ENCODE measurements at regions not wholly inside any gene's neighbourhood (a gene's known extent, or its start where the extent isn't known, plus 50 kb on each side); places are given as distances from the start of the nearest gene placed in this dataset.

DNA sequence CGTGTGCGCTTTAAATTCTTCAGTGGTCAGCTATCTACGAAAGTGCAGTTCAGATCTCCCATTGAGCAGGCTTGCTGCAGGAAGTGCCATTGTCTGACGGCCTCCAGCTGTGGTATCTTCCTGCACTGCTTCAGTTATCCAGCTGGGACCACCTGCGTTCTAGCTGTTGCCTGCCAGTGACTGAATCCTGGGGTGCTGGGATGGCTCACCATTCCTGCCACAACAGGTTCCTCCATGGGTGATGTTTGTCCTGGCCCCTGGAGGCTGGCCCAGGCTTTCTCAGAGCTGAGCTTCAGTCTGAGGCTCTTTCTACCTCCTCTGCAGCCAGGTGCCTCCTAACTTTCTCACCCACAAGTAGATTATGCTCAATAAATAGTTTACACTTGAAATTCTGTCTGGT is 498.5 kb upstream of the HS6ST1 start:
- Mint-ChIP-seq H3K27ac (no peak overlapping the region), H3K4me1 (no peaks in the 10 kb centered on the region), H3K36me3 (no peaks in the 10 kb centered on the region), H3K27me3 (peaks cover 45% of the 10 kb centered on the region), H3K9me3 (no peaks in the 10 kb centered on the region), H3K4me3 (no peak overlapping the region)
- ATAC-seq: no peak

GRCh38 chr2:128817813-128818212 is 499.1 kb upstream of the HS6ST1 start:
- Mint-ChIP-seq H3K36me3 (no peaks in the 10 kb centered on the region), H3K27ac (no peak overlapping the region), H3K4me1 (no peaks in the 10 kb centered on the region), H3K27me3 (peaks cover 45% of the 10 kb centered on the region), H3K4me3 (no peak overlapping the region), H3K9me3 (no peaks in the 10 kb centered on the region)
- ATAC-seq: no peak

GRCh38 chr2:128818248-128818647 is 499.6 kb upstream of the HS6ST1 start:
- Mint-ChIP-seq H3K27ac (no peak overlapping the region), H3K4me1 (no peaks in the 10 kb centered on the region), H3K36me3 (no peaks in the 10 kb centered on the region), H3K4me3 (no peak overlapping the region), H3K9me3 (no peaks in the 10 kb centered on the region), H3K27me3 (peaks cover 45% of the 10 kb centered on the region)
- ATAC-seq: no peak

GRCh38 chr2:128818704-128819491 is 500.2 kb upstream of the HS6ST1 start:
- Mint-ChIP-seq H3K27ac (no peak overlapping the region), H3K9me3 (no peaks in the 10 kb centered on the region), H3K4me1 (no peaks in the 10 kb centered on the region), H3K27me3 (peaks cover 39% of the 10 kb centered on the region), H3K36me3 (no peaks in the 10 kb centered on the region), H3K4me3 (no peak overlapping the region)
- no peak for ATAC-seq

GRCh38 chr2:128820452-128820851 is 501.8 kb upstream of the HS6ST1 start:
- Mint-ChIP-seq H3K27me3 (peaks cover 33% of the 10 kb centered on the region), H3K27ac (no peak overlapping the region), H3K4me1 (no peaks in the 10 kb centered on the region), H3K36me3 (no peaks in the 10 kb centered on the region), H3K4me3 (no peak overlapping the region), H3K9me3 (peaks cover 5% of the 10 kb centered on the region)
- ATAC-seq: no peak

- H3K27ac Mint-ChIP-seq: no peak overlapping the region
- H3K4me3 Mint-ChIP-seq: no peak overlapping the region
- H3K36me3 Mint-ChIP-seq: no peaks in the 10 kb centered on the region
- H3K9me3 Mint-ChIP-seq: peaks cover 5% of the 10 kb centered on the region
- H3K27me3 Mint-ChIP-seq: peaks cover 33% of the 10 kb centered on the region
- ATAC-seq: no peak
- no peaks in the 10 kb centered on the region for H3K4me1 Mint-ChIP-seq
Measured at GRCh38 chr2:128821010-128821409, 502.3 kb upstream of the HS6ST1 start.

DNA sequence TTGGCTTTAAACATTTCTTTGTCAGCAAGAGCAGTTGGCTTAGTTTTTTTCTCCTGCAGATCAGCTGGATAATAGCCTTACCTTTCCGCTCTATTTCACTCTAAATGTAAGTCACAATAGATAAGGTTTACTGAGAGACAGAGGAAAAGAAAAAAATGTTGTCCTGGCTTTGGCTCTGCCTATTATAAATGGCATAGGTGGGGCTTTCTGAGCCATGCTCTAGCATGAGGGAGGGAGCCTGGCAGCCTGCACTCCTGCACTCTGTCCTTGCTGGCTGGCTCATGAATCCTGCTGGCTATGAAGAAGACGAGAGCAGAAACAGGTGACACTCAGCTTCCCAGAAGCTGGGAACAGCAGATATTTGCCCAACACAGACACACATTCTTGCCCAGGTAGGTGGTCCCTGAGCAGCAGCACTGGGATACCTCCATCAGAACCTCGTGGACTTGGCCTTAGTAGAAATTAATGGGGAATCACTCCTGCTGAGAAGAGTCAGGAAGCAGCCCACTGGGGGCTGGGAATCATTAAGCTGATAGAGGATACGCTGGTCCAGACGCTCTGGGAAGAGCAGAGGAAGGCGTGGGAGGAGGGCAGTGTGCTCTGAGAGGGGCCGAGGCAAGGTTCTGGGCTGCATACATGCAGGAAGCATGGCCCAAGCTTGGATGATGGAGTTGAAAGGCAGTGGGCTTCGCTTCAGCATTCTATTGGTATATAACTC is 514.4 kb upstream of the HS6ST1 start:
- Mint-ChIP-seq H3K9me3 (no peaks in the 10 kb centered on the region), H3K4me3 (no peak overlapping the region), H3K27me3 (peaks cover 5% of the 10 kb centered on the region), H3K36me3 (no peaks in the 10 kb centered on the region), H3K27ac (no peak overlapping the region), H3K4me1 (no peaks in the 10 kb centered on the region)
- no peak for ATAC-seq

DNA sequence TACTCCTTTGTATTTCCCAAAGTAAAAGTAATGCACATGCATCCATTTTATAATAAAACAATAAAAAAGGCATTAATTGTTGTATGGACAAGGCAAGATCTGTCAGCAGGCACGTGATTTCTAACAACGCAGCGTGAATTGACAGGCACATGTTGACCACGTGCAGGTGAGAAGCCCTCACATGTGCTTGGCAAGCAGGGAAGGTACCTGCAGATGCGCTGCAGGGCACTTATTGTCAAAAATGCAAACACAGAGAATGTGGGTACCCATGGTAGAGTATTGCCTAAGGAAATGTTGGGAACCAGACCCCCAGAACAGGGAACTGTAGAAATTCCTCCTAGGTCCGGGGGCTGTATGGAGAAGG is 515.0 kb upstream of the HS6ST1 start:
- ATAC-seq: no peak
- no peaks in the 10 kb centered on the region for H3K4me1 Mint-ChIP-seq
- no peak overlapping the region for H3K4me3 Mint-ChIP-seq
- H3K27me3 Mint-ChIP-seq: peaks cover 9% of the 10 kb centered on the region
- H3K9me3 Mint-ChIP-seq: no peaks in the 10 kb centered on the region
- no peaks in the 10 kb centered on the region for H3K36me3 Mint-ChIP-seq
- no peak overlapping the region for H3K27ac Mint-ChIP-seq

DNA sequence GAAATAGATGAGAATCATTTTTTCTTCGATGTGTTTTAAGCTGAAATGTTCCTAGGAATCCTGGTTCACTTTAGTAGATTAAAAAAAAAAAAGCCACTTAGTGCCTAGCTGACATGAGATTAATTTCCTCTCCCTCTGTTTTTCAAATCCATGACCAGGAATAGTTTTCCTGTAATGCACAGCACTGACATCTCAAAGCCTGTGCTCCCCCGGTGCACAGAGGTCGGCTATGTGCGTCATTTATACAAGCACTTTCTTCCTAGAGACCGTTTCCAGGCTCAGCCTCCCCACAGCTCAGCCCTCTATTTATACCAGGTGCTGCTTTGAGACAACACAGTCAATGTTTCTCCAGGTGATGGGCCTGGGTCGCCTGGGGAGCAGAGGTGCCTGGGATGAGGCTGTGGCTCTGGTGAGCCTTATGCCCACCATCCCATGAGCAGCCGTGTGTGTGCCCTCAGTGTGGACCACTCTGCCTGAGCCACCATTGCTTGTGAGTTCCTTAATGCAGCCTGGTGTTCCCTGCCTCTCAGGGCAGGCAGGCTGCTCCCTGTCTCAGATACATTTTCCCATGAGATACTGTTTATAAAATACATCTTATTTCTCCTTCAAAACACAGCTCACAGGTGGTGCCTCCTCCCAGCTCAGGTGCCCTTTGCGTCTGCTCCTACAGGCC is 515.7 kb upstream of the HS6ST1 start:
- Mint-ChIP-seq H3K27me3 (peaks cover 9% of the 10 kb centered on the region), H3K4me1 (no peaks in the 10 kb centered on the region)
- no peak for ATAC-seq

GRCh38 chr2:128834880-128835252 is 516.2 kb upstream of the HS6ST1 start:
- ATAC-seq: no peak
- Mint-ChIP-seq H3K27ac (no peak overlapping the region), H3K27me3 (peaks cover 14% of the 10 kb centered on the region), H3K4me1 (no peaks in the 10 kb centered on the region), H3K36me3 (no peaks in the 10 kb centered on the region), H3K9me3 (peaks cover under 1% of the 10 kb centered on the region), H3K4me3 (no peak overlapping the region)

More for the DNA sequence above, 515.7 kb upstream of the HS6ST1 start:
- no peaks in the 10 kb centered on the region for H3K9me3 Mint-ChIP-seq
- no peak overlapping the region for H3K4me3 Mint-ChIP-seq
- no peak overlapping the region for H3K27ac Mint-ChIP-seq
- no peaks in the 10 kb centered on the region for H3K36me3 Mint-ChIP-seq

- H3K27me3 Mint-ChIP-seq: peaks cover 16% of the 10 kb centered on the region
- ATAC-seq: no peak
- no peak overlapping the region for H3K4me3 Mint-ChIP-seq
- H3K36me3 Mint-ChIP-seq: no peaks in the 10 kb centered on the region
- peaks cover 3% of the 10 kb centered on the region for H3K9me3 Mint-ChIP-seq
- H3K4me1 Mint-ChIP-seq: no peaks in the 10 kb centered on the region
- no peak overlapping the region for H3K27ac Mint-ChIP-seq
Measured at GRCh38 chr2:128835342-128835855, 516.7 kb upstream of the HS6ST1 start.

- H3K27me3 Mint-ChIP-seq: peaks cover 16% of the 10 kb centered on the region
- no peak for ATAC-seq
- H3K9me3 Mint-ChIP-seq: peaks cover 3% of the 10 kb centered on the region
- no peak overlapping the region for H3K4me3 Mint-ChIP-seq
- H3K27ac Mint-ChIP-seq: no peak overlapping the region
- H3K4me1 Mint-ChIP-seq: no peaks in the 10 kb centered on the region
- H3K36me3 Mint-ChIP-seq: no peaks in the 10 kb centered on the region
Measured at GRCh38 chr2:128835974-128836373, 517.3 kb upstream of the HS6ST1 start.

- Mint-ChIP-seq H3K4me3 (no peak overlapping the region), H3K27ac (no peak overlapping the region), H3K4me1 (no peaks in the 10 kb centered on the region)
Measured at GRCh38 chr2:128836559-128837100, 518.0 kb upstream of the HS6ST1 start.

GRCh38 chr2:128838244-128838643 is 519.6 kb upstream of the HS6ST1 start:
- H3K36me3 Mint-ChIP-seq: no peaks in the 10 kb centered on the region
- H3K27ac Mint-ChIP-seq: no peak overlapping the region
- H3K9me3 Mint-ChIP-seq: peaks cover 3% of the 10 kb centered on the region
- no peak for ATAC-seq
- H3K4me1 Mint-ChIP-seq: no peaks in the 10 kb centered on the region
- no peak overlapping the region for H3K4me3 Mint-ChIP-seq
- peaks cover 16% of the 10 kb centered on the region for H3K27me3 Mint-ChIP-seq

More at GRCh38 chr2:128836559-128837100, 518.0 kb upstream of the HS6ST1 start:
- peaks cover 3% of the 10 kb centered on the region for H3K9me3 Mint-ChIP-seq
- no peaks in the 10 kb centered on the region for H3K36me3 Mint-ChIP-seq
- ATAC-seq: no peak
- peaks cover 16% of the 10 kb centered on the region for H3K27me3 Mint-ChIP-seq

DNA sequence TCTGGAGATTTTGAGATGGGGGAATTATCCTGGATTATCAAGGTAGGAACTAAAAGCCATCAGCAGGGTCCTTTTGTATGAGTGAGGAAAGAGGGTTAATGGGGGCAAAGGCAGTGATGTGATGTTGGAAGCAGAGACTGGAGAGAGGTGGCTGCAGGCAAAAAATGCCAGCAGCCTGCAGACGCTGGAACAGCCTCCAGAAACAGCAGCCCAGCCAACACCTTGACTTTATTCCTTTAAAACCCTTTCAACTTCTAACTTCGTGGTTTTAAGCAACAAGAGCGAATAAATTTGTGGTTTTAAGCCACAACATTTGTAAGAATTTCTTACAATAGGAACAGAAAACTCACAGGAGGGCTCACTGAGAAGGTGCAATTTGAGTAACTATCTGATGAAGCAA is 523.1 kb upstream of the HS6ST1 start:
- Mint-ChIP-seq H3K27ac (no peak overlapping the region), H3K27me3 (peaks cover 16% of the 10 kb centered on the region), H3K4me1 (no peaks in the 10 kb centered on the region), H3K36me3 (no peaks in the 10 kb centered on the region), H3K4me3 (no peak overlapping the region), H3K9me3 (peaks cover 3% of the 10 kb centered on the region)
- ATAC-seq: no peak

All from stimulated activated memory B cell treated with anti-CD40 and anti-IgM and Interleukin-4, amounts not matched to agents 10 μg/mL and 1 μg/mL and 100 μg/mL, for 72 hours (primary cell).